Panc1 (cell line): ENCODE measurements at regions not wholly inside any gene's neighbourhood (a gene's known extent, or its start where the extent isn't known, plus 50 kb on each side); places are given as distances from the start of the nearest gene placed in this dataset.

ENCODE experiments used
- ATAC-seq: fragments of 200-7000 bp; cut with Tn5 transposase; 2 replicates; pipeline ENCODE4 v1.9.1; 2020; ENCODE audit warnings: mild to moderate bottlenecking, moderate library complexity
- BruUV-seq: library from RNA; stranded (reverse); fragments of 400-500 nt; replicated peaks from 2 replicates; lab custom pipeline; 2021; lab: Mats Ljungman, UMichigan
- CTCF ChIA-PET: fragments of 300-600 bp; sonication (Branson Sonifier 250); formaldehyde crosslinking; loops from one replicate; lab custom pipeline; 2022; ENCODE audit warnings: antibody characterized with exemption; lab: Charles Lee
- POLR2A ChIA-PET: fragments of 300-600 bp; sonication (Branson Sonifier 250); formaldehyde crosslinking; loops from one replicate; lab custom pipeline; 2022; ENCODE audit warnings: antibody characterized with exemption; lab: Charles Lee
- DNase-seq: peaks from one replicate; pipeline ENCODE4 v3.0.0-alpha.2; 2010; ENCODE audit warnings: low read depth, low spot score
- H3K27ac ChIP-seq: 2 replicates; pipeline ENCODE4 v1.5.1; 2011; ENCODE audit warnings: mild to moderate bottlenecking, low read length, inconsistent platforms
- H3K27me3 ChIP-seq: fragments of 200-500 bp; sonication (Bioruptor generic); 2 replicates; pipeline ENCODE4 v1.6.0; 2014; ENCODE audit warnings: low read length, inconsistent platforms; ENCODE audit not compliant: control insufficient read depth, insufficient read depth
- H3K36me3 ChIP-seq: fragments of 200-500 bp; sonication (Bioruptor generic); 2 replicates; pipeline ENCODE4 v1.5.1; 2014; ENCODE audit warnings: inconsistent platforms, mild to moderate bottlenecking, low read length, moderate library complexity; ENCODE audit not compliant: control insufficient read depth, insufficient read depth
- H3K4me1 ChIP-seq: 2 replicates; pipeline ENCODE4 v1.5.1; 2011; ENCODE audit warnings: inconsistent platforms, mild to moderate bottlenecking, low read length, moderate library complexity; ENCODE audit not compliant: control insufficient read depth, insufficient read depth
- H3K4me3 ChIP-seq, 2 experiments: 2 replicates each; pipeline ENCODE4 v1.5.1; 2011 to 2012; ENCODE audit warnings: low read depth in 2 of 2, low read length in 2 of 2, mild to moderate bottlenecking in 2 of 2, inconsistent platforms in 1 of 2, moderate library complexity in 1 of 2
- H3K9me3 ChIP-seq: fragments of 200-500 bp; sonication (Bioruptor generic); 2 replicates; pipeline ENCODE4 v1.5.1; 2014; ENCODE audit warnings: low read depth, mild to moderate bottlenecking, inconsistent platforms, low read length, moderate library complexity; ENCODE audit not compliant: control insufficient read depth, insufficient read depth
- CTCF ChIP-seq: fragments of 450-650 bp; IDR thresholded peaks from 2 replicates; pipeline ENCODE4 v1.5.1; 2017; ENCODE audit warnings: mild to moderate bottlenecking
- POLR2AphosphoS5 ChIP-seq: IDR thresholded peaks from 2 replicates; pipeline ENCODE4 v1.6.1; 2012; ENCODE audit warnings: mild to moderate bottlenecking, low read depth, low read length, moderate library complexity
- REST ChIP-seq, 2 experiments: IDR thresholded peaks; 2 replicates each; pipeline ENCODE4 v1.6.1; 2011 to 2012; ENCODE audit warnings: low read depth in 2 of 2, control low read depth in 1 of 2, low read length in 1 of 2, mild to moderate bottlenecking in 1 of 2, moderate library complexity in 1 of 2; ENCODE audit not compliant: insufficient read depth in 1 of 2
- SIN3A ChIP-seq: IDR thresholded peaks from 2 replicates; pipeline ENCODE4 v1.6.1; 2012; ENCODE audit warnings: low read depth, mild to moderate bottlenecking, low read length, moderate library complexity, borderline replicate concordance; ENCODE audit not compliant: insufficient read depth
- TCF7L2 ChIP-seq: IDR thresholded peaks from 2 replicates; pipeline ENCODE4 v1.6.1; 2011; ENCODE audit warnings: mild to moderate bottlenecking, low read depth, low read length, inconsistent platforms
- in situ Hi-C: cut with HindIII; loops from 2 replicates; pipeline ENCODE4 v1.10.0; 2016; ENCODE audit warnings: low sequenced_read_pairs, low pct_unique_long_range_greater_than_20kb
- intact Hi-C: fragments of 100-400 bp; cut with micrococcal nuclease; formaldehyde crosslinking; loops from one replicate; pipeline ENCODE4 v1.10.0; 2022; ENCODE audit not compliant: unreplicated experiment

GRCh38 chr2:18927525-18928232 is 338.3 kb upstream of the NT5C1B start:
- intact Hi-C loops: no loop called here
- in situ Hi-C loops: no loop called here
- ATAC-seq: no peak

More at GRCh38 chr2:18927525-18928232, 338.3 kb upstream of the NT5C1B start:
- ChIA-PET CTCF (no interaction called here), POLR2A (no interaction called here)
- BruUV-seq: no TSS peak
- H3K36me3 ChIP-seq: no peaks in the 10 kb centered on the region
- no peak overlapping the region for H3K27ac ChIP-seq
- TF ChIP-seq REST (IDR thresholded peaks at IDR 0.05; ENCODE audit: insufficient read depth in 1 of 2, low read depth in 2 of 2, low read length in 1 of 2) (no peak), TCF7L2 (no peak), CTCF (no peak), POLR2AphosphoS5 (no peak), SIN3A (no peak)
- H3K4me1 ChIP-seq: no peaks in the 10 kb centered on the region
- H3K4me3 ChIP-seq: no peak overlapping the region
- no peak for DNase-seq
- no peaks in the 10 kb centered on the region for H3K9me3 ChIP-seq
- no peaks in the 10 kb centered on the region for H3K27me3 ChIP-seq
